WTC11 (cell line): ENCODE measurements at regions not wholly inside any gene's neighbourhood (a gene's known extent, or its start where the extent isn't known, plus 50 kb on each side); places are given as distances from the start of the nearest gene placed in this dataset.

Experiments used
- ATAC-seq: fragments of 200-7000 bp; cut with Tn5 transposase; 2 replicates; pipeline ENCODE4 v1.10.0; 2021; ENCODE audit warnings: mild to moderate bottlenecking, moderate library complexity
- CTCF ChIA-PET: fragments of 300-600 bp; sonication (Branson Sonifier 250); formaldehyde crosslinking; loops from one replicate; lab custom pipeline; 2021; ENCODE audit warnings: antibody characterized with exemption; lab: Charles Lee
- POLR2A ChIA-PET: fragments of 350-600 bp; sonication (Branson Sonifier 250); formaldehyde crosslinking; loops from one replicate; lab custom pipeline; 2021; ENCODE audit warnings: antibody characterized with exemption; lab: Charles Lee
- DNase-seq: peaks from one replicate; pipeline ENCODE4 v3.0.0; 2021; ENCODE audit warnings: low spot score
- H3K27ac Mint-ChIP-seq: 2 replicates; pipeline ENCODE4 v1.8.0; 2021; ENCODE audit warnings: mixed read lengths
- H3K27me3 Mint-ChIP-seq: 2 replicates; pipeline ENCODE4 v1.8.0; 2021; ENCODE audit warnings: low read depth, mild to moderate bottlenecking, moderate library complexity, mixed read lengths
- H3K36me3 Mint-ChIP-seq: 2 replicates; pipeline ENCODE4 v1.8.0; 2021; ENCODE audit warnings: mixed read lengths
- H3K4me1 Mint-ChIP-seq: 2 replicates; pipeline ENCODE4 v1.8.0; 2022; ENCODE audit warnings: mixed read lengths
- H3K4me3 Mint-ChIP-seq: 2 replicates; pipeline ENCODE4 v1.8.0; 2021; ENCODE audit warnings: mild to moderate bottlenecking, moderate library complexity, mixed read lengths
- H3K9me3 Mint-ChIP-seq: 2 replicates; pipeline ENCODE4 v1.8.0; 2021; ENCODE audit warnings: mixed read lengths
- IRF2 ChIP-seq: sonication (generic); formaldehyde crosslinking; IDR thresholded peaks from 2 replicates; pipeline ENCODE4 v1.8.0; 2022; ENCODE audit warnings: low read depth, missing genetic modification reagents, borderline replicate concordance
- NFE2L1 ChIP-seq: sonication (generic); formaldehyde crosslinking; IDR thresholded peaks from 2 replicates; pipeline ENCODE4 v1.8.1; 2023; ENCODE audit warnings: missing genetic modification reagents
- RORB ChIP-seq: fragments of 250-450 bp; sonication (Bioruptor Pico); IDR thresholded peaks from 2 replicates; pipeline ENCODE4 v1.9.0; 2021; ENCODE audit warnings: mild to moderate bottlenecking
- TEAD1 ChIP-seq: sonication (generic); formaldehyde crosslinking; IDR thresholded peaks from 2 replicates; pipeline ENCODE4 v1.8.0; 2022; ENCODE audit warnings: mild to moderate bottlenecking, missing genetic modification reagents
- ZBTB21 ChIP-seq: sonication (generic); formaldehyde crosslinking; IDR thresholded peaks from 2 replicates; pipeline ENCODE4 v1.8.1; 2023; ENCODE audit warnings: mild to moderate bottlenecking, missing genetic modification reagents, borderline replicate concordance
- ZNF121 ChIP-seq: sonication (generic); formaldehyde crosslinking; IDR thresholded peaks from 2 replicates; pipeline ENCODE4 v1.8.0; 2023; ENCODE audit warnings: missing genetic modification reagents
- TF ChIP-seq, protein P1 (sequence below): fragments of 250-450 bp; sonication (Bioruptor Pico); conservative IDR thresholded peaks from 2 replicates; pipeline ENCODE4 v1.9.0; 2021; ENCODE audit warnings: mild to moderate bottlenecking
- TF ChIP-seq, protein P2 (sequence below): fragments of 200-600 bp; IDR thresholded peaks from 2 replicates; pipeline ENCODE4 v1.8.0; 2022; ENCODE audit warnings: antibody characterized with exemption
- TF ChIP-seq, protein P3 (sequence below): sonication (generic); formaldehyde crosslinking; IDR thresholded peaks from 2 replicates; pipeline ENCODE4 v1.8.0; 2022; ENCODE audit warnings: missing genetic modification reagents
- TF ChIP-seq, protein P4 (sequence below): sonication (generic); formaldehyde crosslinking; IDR thresholded peaks from 2 replicates; pipeline ENCODE4 v1.8.0; 2023; ENCODE audit warnings: missing genetic modification reagents, mild to moderate bottlenecking, borderline replicate concordance
- TF ChIP-seq, protein P5 (sequence below): sonication (generic); formaldehyde crosslinking; IDR thresholded peaks from 2 replicates; pipeline ENCODE4 v1.8.1; 2023; ENCODE audit warnings: mild to moderate bottlenecking, missing genetic modification reagents
- TF ChIP-seq, protein P6 (sequence below): sonication (generic); formaldehyde crosslinking; IDR thresholded peaks from 2 replicates; pipeline ENCODE4 v1.8.0; 2023; ENCODE audit warnings: missing genetic modification reagents

DNA sequence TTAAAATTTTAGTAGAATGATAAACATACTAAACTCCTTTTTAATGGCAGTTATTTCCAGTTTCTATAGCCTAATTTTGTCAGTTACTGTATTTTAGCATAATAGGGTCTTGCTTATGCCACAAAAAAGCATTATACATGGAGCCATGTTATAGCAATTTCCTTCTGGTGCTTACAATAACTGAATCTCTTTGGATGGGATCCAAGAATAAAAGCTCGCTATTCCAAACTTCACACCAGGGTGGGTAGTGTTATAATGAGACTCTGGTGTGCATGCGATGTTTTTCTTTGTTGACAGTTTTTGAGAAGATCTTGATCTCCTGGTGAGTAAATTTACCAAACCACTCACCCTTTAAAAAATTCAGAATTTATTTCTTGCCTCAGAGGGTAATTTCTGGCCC lies 90.4 kb upstream of the CCDC91 start (continued):
- TF ChIP-seq, protein P1, sequence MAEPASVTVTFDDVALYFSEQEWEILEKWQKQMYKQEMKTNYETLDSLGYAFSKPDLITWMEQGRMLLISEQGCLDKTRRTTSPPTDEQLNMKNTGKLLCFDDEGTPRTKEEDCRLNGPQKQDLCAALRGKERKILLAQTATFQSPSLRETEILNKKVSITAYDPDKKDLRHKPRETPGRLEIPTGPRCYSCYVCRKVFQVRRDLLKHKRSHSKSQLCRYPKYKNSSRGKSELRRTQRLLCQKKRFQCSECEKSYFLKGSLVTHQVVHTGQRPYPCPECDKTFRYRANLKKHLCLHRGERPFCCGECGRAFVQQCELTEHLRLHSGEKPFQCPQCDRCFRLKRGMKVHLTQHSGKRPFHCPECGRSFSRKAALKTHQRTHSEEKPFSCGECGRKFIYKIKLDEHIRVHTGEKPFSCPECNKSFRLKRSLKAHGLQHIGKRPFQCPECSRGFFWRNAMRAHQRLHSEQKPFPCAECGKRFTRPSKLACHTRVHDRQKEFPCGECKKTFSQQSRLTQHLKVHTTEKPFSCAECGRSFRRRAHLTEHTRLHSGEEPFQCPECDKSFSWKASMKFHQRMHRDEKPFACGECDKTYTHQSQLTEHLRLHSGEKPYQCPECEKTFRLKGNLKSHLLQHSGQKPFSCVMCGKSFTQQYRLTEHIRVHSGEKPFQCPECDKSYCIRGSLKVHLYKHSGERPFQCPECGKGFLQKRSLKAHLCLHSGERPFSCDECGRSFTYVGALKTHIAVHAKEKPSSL (CRISPR knock-in tag) = no peak
- no peak for TF ChIP-seq TEAD1 (CRISPR knock-in tag)
- no peak for TF ChIP-seq RORB (CRISPR knock-in tag)

DNA sequence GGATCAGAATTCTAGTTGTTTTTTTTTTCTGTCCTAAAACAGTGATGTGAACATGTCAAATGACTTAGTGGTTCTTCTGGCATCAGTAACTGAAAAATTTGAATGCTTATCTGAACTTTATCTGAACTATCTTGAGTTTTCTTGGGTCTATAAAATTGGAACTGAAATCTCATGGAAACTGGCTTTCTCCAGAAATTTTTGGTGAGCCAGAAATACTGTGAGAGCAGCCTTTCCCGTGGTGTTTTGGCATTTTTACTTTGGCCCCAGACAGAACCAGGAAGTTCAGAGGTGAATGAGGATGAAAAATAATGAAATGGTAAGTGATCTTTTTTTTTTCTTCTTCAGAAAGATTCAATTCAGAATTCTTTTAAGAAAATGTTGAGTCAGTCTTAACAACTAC lies 89.5 kb upstream of the CCDC91 start:
- H3K36me3 Mint-ChIP-seq = no peaks in the 10 kb centered on the region
- no peaks in the 10 kb centered on the region for H3K27me3 Mint-ChIP-seq
- DNase-seq (no peak), ATAC-seq (no peak)
- no peak overlapping the region for H3K4me3 Mint-ChIP-seq
- TF ChIP-seq NFE2L1 (CRISPR knock-in tag) (no peak), ZNF121 (CRISPR knock-in tag) (no peak), IRF2 (CRISPR knock-in tag) (no peak), ZBTB21 (CRISPR knock-in tag) (no peak)
- TF ChIP-seq, protein P2, sequence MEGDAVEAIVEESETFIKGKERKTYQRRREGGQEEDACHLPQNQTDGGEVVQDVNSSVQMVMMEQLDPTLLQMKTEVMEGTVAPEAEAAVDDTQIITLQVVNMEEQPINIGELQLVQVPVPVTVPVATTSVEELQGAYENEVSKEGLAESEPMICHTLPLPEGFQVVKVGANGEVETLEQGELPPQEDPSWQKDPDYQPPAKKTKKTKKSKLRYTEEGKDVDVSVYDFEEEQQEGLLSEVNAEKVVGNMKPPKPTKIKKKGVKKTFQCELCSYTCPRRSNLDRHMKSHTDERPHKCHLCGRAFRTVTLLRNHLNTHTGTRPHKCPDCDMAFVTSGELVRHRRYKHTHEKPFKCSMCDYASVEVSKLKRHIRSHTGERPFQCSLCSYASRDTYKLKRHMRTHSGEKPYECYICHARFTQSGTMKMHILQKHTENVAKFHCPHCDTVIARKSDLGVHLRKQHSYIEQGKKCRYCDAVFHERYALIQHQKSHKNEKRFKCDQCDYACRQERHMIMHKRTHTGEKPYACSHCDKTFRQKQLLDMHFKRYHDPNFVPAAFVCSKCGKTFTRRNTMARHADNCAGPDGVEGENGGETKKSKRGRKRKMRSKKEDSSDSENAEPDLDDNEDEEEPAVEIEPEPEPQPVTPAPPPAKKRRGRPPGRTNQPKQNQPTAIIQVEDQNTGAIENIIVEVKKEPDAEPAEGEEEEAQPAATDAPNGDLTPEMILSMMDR = no peak
- TF ChIP-seq, protein P3, sequence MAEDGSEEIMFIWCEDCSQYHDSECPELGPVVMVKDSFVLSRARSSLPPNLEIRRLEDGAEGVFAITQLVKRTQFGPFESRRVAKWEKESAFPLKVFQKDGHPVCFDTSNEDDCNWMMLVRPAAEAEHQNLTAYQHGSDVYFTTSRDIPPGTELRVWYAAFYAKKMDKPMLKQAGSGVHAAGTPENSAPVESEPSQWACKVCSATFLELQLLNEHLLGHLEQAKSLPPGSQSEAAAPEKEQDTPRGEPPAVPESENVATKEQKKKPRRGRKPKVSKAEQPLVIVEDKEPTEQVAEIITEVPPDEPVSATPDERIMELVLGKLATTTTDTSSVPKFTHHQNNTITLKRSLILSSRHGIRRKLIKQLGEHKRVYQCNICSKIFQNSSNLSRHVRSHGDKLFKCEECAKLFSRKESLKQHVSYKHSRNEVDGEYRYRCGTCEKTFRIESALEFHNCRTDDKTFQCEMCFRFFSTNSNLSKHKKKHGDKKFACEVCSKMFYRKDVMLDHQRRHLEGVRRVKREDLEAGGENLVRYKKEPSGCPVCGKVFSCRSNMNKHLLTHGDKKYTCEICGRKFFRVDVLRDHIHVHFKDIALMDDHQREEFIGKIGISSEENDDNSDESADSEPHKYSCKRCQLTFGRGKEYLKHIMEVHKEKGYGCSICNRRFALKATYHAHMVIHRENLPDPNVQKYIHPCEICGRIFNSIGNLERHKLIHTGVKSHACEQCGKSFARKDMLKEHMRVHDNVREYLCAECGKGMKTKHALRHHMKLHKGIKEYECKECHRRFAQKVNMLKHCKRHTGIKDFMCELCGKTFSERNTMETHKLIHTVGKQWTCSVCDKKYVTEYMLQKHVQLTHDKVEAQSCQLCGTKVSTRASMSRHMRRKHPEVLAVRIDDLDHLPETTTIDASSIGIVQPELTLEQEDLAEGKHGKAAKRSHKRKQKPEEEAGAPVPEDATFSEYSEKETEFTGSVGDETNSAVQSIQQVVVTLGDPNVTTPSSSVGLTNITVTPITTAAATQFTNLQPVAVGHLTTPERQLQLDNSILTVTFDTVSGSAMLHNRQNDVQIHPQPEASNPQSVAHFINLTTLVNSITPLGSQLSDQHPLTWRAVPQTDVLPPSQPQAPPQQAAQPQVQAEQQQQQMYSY (CRISPR knock-in tag) = no peak
- TF ChIP-seq, protein P4, sequence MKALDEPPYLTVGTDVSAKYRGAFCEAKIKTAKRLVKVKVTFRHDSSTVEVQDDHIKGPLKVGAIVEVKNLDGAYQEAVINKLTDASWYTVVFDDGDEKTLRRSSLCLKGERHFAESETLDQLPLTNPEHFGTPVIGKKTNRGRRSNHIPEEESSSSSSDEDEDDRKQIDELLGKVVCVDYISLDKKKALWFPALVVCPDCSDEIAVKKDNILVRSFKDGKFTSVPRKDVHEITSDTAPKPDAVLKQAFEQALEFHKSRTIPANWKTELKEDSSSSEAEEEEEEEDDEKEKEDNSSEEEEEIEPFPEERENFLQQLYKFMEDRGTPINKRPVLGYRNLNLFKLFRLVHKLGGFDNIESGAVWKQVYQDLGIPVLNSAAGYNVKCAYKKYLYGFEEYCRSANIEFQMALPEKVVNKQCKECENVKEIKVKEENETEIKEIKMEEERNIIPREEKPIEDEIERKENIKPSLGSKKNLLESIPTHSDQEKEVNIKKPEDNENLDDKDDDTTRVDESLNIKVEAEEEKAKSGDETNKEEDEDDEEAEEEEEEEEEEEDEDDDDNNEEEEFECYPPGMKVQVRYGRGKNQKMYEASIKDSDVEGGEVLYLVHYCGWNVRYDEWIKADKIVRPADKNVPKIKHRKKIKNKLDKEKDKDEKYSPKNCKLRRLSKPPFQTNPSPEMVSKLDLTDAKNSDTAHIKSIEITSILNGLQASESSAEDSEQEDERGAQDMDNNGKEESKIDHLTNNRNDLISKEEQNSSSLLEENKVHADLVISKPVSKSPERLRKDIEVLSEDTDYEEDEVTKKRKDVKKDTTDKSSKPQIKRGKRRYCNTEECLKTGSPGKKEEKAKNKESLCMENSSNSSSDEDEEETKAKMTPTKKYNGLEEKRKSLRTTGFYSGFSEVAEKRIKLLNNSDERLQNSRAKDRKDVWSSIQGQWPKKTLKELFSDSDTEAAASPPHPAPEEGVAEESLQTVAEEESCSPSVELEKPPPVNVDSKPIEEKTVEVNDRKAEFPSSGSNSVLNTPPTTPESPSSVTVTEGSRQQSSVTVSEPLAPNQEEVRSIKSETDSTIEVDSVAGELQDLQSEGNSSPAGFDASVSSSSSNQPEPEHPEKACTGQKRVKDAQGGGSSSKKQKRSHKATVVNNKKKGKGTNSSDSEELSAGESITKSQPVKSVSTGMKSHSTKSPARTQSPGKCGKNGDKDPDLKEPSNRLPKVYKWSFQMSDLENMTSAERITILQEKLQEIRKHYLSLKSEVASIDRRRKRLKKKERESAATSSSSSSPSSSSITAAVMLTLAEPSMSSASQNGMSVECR (CRISPR knock-in tag) = no peak
- TF ChIP-seq, protein P5, sequence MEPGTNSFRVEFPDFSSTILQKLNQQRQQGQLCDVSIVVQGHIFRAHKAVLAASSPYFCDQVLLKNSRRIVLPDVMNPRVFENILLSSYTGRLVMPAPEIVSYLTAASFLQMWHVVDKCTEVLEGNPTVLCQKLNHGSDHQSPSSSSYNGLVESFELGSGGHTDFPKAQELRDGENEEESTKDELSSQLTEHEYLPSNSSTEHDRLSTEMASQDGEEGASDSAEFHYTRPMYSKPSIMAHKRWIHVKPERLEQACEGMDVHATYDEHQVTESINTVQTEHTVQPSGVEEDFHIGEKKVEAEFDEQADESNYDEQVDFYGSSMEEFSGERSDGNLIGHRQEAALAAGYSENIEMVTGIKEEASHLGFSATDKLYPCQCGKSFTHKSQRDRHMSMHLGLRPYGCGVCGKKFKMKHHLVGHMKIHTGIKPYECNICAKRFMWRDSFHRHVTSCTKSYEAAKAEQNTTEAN (CRISPR knock-in tag) = no peak
- TF ChIP-seq, protein P6, sequence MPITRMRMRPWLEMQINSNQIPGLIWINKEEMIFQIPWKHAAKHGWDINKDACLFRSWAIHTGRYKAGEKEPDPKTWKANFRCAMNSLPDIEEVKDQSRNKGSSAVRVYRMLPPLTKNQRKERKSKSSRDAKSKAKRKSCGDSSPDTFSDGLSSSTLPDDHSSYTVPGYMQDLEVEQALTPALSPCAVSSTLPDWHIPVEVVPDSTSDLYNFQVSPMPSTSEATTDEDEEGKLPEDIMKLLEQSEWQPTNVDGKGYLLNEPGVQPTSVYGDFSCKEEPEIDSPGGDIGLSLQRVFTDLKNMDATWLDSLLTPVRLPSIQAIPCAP = no peak
- no peaks in the 10 kb centered on the region for H3K9me3 Mint-ChIP-seq
- CTCF ChIA-PET = no interaction called here
- H3K4me1 Mint-ChIP-seq = no peaks in the 10 kb centered on the region
- no peak overlapping the region for H3K27ac Mint-ChIP-seq
- POLR2A ChIA-PET = no interaction called here
